ENCODE measurements at regions not wholly inside any gene's neighbourhood (a gene's known extent, or its start where the extent isn't known, plus 50 kb on each side); places are given as distances from the start of the nearest gene placed in this dataset.

DNA sequence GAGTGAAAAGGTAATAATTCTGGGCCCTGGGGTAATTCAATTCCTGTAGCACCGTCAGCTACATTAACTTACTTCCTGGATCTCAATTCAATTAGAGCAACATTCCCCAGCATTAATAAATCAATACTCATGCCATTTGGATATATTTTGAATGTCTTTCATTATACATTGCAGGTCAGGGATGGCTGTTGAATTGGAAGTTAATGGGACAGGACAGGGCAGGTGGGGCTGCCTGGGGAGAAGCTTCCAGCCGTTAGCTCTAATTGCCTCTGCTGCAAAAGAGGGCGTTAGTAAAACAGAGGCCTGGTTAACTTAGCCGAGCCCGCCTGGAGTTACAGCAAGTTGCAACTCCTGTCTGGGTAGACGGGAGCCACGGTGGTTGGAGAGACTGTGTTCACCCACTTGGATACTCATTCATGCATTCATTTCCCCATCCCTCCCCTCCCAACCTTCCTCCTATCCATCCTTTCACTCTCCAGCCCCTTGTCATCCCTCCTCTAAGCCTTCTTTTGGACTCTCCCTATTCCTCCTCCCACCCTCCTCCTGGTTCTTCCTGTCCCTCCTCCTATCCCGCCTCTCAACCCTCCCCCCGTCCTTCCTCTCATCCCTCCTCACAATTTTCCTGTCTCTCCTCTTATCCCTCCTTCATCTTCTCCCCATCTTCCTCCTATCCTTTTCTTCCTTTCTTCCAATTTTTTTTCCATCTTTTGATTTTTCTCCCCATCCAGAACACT, 137.6 kb upstream of the RUNX3 start:
- TF ChIP-seq CREM (IDR thresholded peaks at IDR 0.05), result no peak
- TF ChIP-seq CREM (CRISPR knock-in tag; IDR thresholded peaks at IDR 0.05), result no peak
- no peak for TF ChIP-seq HNF4A (CRISPR knock-in tag; IDR thresholded peaks at IDR 0.05)
- TF ChIP-seq ZNF138 (CRISPR knock-in tag; IDR thresholded peaks at IDR 0.05; ENCODE audit: low read depth), result no peak
- TF ChIP-seq EZH2 (conservative IDR thresholded peaks at IDR 0.05; ENCODE audit: low read depth, low read length), result no peak
- no peak for TF ChIP-seq ELF1 (CRISPR knock-in tag; IDR thresholded peaks at IDR 0.05)
- TF ChIP-seq, protein P1, sequence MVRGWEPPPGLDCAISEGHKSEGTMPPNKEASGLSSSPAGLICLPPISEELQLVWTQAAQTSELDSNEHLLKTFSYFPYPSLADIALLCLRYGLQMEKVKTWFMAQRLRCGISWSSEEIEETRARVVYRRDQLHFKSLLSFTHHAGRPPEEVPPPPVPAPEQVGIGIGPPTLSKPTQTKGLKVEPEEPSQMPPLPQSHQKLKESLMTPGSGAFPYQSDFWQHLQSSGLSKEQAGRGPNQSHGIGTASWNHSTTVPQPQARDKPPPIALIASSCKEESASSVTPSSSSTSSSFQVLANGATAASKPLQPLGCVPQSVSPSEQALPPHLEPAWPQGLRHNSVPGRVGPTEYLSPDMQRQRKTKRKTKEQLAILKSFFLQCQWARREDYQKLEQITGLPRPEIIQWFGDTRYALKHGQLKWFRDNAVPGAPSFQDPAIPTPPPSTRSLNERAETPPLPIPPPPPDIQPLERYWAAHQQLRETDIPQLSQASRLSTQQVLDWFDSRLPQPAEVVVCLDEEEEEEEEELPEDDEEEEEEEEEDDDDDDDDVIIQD (CRISPR knock-in tag; IDR thresholded peaks at IDR 0.05; ENCODE audit: low read depth), result no peak
- no peak for TF ChIP-seq EP300 (IDR thresholded peaks at IDR 0.05; ENCODE audit: low read depth in 2 of 2, low read length in 2 of 2)
- no peak for TF ChIP-seq EP300 (CRISPR knock-in tag; IDR thresholded peaks at IDR 0.05; ENCODE audit: borderline replicate concordance)
- TF ChIP-seq MAFG (CRISPR knock-in tag; IDR thresholded peaks at IDR 0.05), result no peak
- no peak for TF ChIP-seq POLR2A (IDR thresholded peaks at IDR 0.05; ENCODE audit: insufficient read depth in 1 of 2, low read depth in 2 of 2, low read length in 2 of 2)
- TF ChIP-seq HOXA7 (CRISPR knock-in tag; IDR thresholded peaks at IDR 0.05), result no peak
- TF ChIP-seq FOXA3 (CRISPR knock-in tag; IDR thresholded peaks at IDR 0.05), result no peak

Measured in HepG2 (cell line).